Heart right ventricle (tissue), 16 donors: ENCODE measurements at regions not wholly inside any gene's neighbourhood (a gene's known extent, or its start where the extent isn't known, plus 50 kb on each side); places are given as distances from the start of the nearest gene placed in this dataset.

ENCODE experiments used
- ATAC-seq, 8 donors: fragments of 200-7000 bp; cut with Tn5 transposase; one replicate each; pipeline ENCODE4 v1.9.1; 2020; ENCODE audit warnings: mild to moderate bottlenecking in 8 of 8, moderate library complexity in 8 of 8, moderate number of reproducible peaks in 1 of 8
- DNase-seq, 2 donors: peaks; one replicate each; pipeline ENCODE4 v3.0.0-alpha.2; 2020
- H3K27ac ChIP-seq, 10 donors: fragments of 200-600 bp; sonication (generic) in 2 of 10; one replicate each; pipeline versions ENCODE4 v1.5.0 to v1.8.0; 2020 to 2022; ENCODE audit warnings: mild to moderate bottlenecking in 3 of 10
- H3K27me3 ChIP-seq, 7 donors: fragments of 200-600 bp; one replicate each; pipeline ENCODE4 v1.8.0; 2021 to 2022; ENCODE audit warnings: mild to moderate bottlenecking in 2 of 7
- H3K36me3 ChIP-seq, 9 donors: fragments of 200-600 bp; sonication (generic) in 1 of 9; one replicate each; pipeline versions ENCODE4 v1.5.0 to v1.8.0; 2020 to 2022; ENCODE audit warnings: mild to moderate bottlenecking in 2 of 9
- H3K4me1 ChIP-seq, 9 donors: fragments of 200-600 bp; sonication (generic) in 1 of 9; one replicate each; pipeline versions ENCODE4 v1.5.0 to v1.8.0; 2020 to 2022; ENCODE audit warnings: mild to moderate bottlenecking in 4 of 9
- H3K4me3 ChIP-seq, 10 donors: fragments of 200-600 bp; sonication (generic) in 2 of 10; one replicate each; pipeline versions ENCODE4 v1.5.0 to v1.8.0; 2020 to 2022; ENCODE audit warnings: mild to moderate bottlenecking in 7 of 10, moderate library complexity in 2 of 10
- H3K9me3 ChIP-seq, 11 donors: fragments of 200-600 bp in 10 of 11; sonication (generic) in 2 of 11; one replicate each; pipeline versions ENCODE4 v1.5.0 to v1.8.0; 2013 to 2022; ENCODE audit warnings: mild to moderate bottlenecking in 2 of 11, control low read depth in 1 of 11, moderate library complexity in 1 of 11
- WGBS, 2 donors: extraction: QIAGEN DNeasy Blood & Tissue Kit; methylation state at CpG; one replicate each; pipeline ENCODE4 v1.1.7; 2013; ENCODE audit warnings: inconsistent platforms in 1 of 2; 5-methylcytosine and 5-hydroxymethylcytosine counted together
- intact Hi-C, 10 donors: fragments of 100-400 bp; cut with DNase I; formaldehyde crosslinking; loops; one replicate each; pipeline versions ENCODE4 v1.11.1 to v1.14.2; 2022
- TF ChIP-seq, protein P1 (sequence below), 9 donors: fragments of 200-600 bp; sonication (generic) in 2 of 9; IDR thresholded peaks; one replicate each; pipeline versions ENCODE4 v1.5.0 to v1.8.0; 2021 to 2022; ENCODE audit warnings: antibody characterized with exemption in 9 of 9, mild to moderate bottlenecking in 5 of 9, moderate library complexity in 1 of 9
- donor health status: Arrhythmogenic right ventricular cardiomyopathy.
- donor health status: ischemic (EF 13 %, LVEDD 7.1; RV severe dilation, severe dysfunction).
- donor health status: healthy with polysubstance abuse.
- donor health status: DM: no; HTN: yes; CAD: no.
- donor health status: DM: no; HTN: no; CAD: no.
- donor health status: ischemic (EF 25% LVEDD 6.9; RV normal size, moderate dysfunction).
- donor health status: ischemic (EF 25% LVEDD 5.7; RV mildly dilated, moderate dysfunction).
- donor health status: healthy.
- donor health status: DM: yes; HTN: yes; CAD: no.
- donor health status: Ischemic cardiomyopathy.
- donor health status: ischemic (EF 35%, LVEDD 5.7; RV mildly dilated, moderate dysfunction).
- donor health status: nonischemic (EF 11% LVEDD 7.7; RV severe dilation, severe dysfunction).
- donor health status: DM: yes; HTN: yes; CAD: no.
- donor health status: PGD.
- donor health status: ischemic (EF 29% LVEDD 5.4; RV normal size, mild dysfunction).
- donor health status: nonischemic (EF 23%, LVEDD 6.1; RV moderate dilation, normal function).

DNA sequence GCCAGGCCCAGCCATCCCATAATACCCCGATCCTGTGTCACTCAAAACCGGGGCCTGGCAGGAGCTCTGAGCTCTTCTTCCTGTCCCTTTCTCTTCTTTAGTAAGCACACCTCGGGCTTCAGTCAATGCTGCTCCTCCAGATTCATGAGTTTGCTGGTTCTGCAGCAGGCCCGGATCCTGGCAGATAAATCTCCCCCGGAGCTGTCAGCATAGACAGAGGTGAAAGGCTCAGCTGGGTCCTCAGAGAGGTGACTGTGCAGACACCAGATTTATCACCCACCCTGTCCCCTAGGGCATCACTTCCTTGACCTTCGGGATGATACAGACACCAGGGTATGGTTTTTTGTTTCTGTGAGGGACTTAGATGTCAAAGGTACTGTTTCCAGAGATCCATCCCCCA, 242.5 kb upstream of the N4BP1 start:
- Histone ChIP-seq H3K27ac (no peak overlapping the region), H3K4me3 (no peak overlapping the region), H3K4me1 (no peaks in the 10 kb centered on the region), H3K36me3 (no peaks in the 10 kb centered on the region), H3K27me3 (peaks cover 0 to 6% (median 0%) of the 10 kb centered on the region in 7 donors), H3K9me3 (no peaks in the 10 kb centered on the region)
- TF ChIP-seq, protein P1, sequence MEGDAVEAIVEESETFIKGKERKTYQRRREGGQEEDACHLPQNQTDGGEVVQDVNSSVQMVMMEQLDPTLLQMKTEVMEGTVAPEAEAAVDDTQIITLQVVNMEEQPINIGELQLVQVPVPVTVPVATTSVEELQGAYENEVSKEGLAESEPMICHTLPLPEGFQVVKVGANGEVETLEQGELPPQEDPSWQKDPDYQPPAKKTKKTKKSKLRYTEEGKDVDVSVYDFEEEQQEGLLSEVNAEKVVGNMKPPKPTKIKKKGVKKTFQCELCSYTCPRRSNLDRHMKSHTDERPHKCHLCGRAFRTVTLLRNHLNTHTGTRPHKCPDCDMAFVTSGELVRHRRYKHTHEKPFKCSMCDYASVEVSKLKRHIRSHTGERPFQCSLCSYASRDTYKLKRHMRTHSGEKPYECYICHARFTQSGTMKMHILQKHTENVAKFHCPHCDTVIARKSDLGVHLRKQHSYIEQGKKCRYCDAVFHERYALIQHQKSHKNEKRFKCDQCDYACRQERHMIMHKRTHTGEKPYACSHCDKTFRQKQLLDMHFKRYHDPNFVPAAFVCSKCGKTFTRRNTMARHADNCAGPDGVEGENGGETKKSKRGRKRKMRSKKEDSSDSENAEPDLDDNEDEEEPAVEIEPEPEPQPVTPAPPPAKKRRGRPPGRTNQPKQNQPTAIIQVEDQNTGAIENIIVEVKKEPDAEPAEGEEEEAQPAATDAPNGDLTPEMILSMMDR (IDR thresholded peaks at IDR 0.05), result no peak
- no peak for DNase-seq
- no peak for ATAC-seq
- intact Hi-C loops, result no loop called here
- WGBS, 2 donors, result 55 to 58% methylated on average over 6 of the region's 6 CpGs

DNA sequence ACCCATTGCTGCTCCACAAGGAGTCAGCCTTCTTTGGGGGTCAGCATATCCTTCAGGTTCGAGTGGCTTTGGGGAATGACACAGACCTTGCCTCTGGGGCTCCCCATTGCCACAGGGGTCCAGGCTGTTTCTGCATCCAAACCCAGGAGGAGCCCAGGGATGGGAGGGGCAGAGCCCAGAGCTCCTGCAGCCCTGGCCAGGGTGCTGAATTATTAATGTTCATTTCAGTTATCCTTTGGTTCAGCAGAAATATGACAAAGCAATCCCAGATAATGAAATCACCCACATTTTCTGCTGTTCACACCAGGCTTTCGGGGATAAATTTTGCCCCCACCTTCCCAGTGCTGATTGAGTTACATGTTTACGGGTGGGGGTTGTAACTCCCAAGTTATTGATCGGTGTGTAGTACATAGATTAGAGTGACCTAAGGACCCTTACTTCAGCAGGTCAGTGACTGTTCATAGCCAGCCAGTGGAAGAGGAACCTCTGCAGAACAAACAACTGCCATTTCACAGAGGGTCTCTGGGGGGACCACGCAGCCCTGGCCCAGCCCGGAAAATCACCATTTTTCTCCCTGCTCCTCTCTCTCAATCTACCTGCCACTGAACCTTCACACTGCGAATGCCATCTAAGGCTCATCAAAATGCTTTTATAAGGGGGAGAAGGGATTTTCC, 240.3 kb upstream of the N4BP1 start:
- Histone ChIP-seq H3K27ac (no peak overlapping the region), H3K4me1 (no peaks in the 10 kb centered on the region), H3K36me3 (no peaks in the 10 kb centered on the region), H3K9me3 (no peaks in the 10 kb centered on the region), H3K27me3 (peaks cover 0 to 7% (median 0%) of the 10 kb centered on the region in 7 donors), H3K4me3 (no peak overlapping the region)
- DNase-seq, result no peak
- TF ChIP-seq, protein P1 (IDR thresholded peaks at IDR 0.05), result no peak
- intact Hi-C loops, result no loop called here
- no peak for ATAC-seq
- 77 to 82% methylated on average over 7 of the region's 7 CpGs for WGBS, 2 donors

DNA sequence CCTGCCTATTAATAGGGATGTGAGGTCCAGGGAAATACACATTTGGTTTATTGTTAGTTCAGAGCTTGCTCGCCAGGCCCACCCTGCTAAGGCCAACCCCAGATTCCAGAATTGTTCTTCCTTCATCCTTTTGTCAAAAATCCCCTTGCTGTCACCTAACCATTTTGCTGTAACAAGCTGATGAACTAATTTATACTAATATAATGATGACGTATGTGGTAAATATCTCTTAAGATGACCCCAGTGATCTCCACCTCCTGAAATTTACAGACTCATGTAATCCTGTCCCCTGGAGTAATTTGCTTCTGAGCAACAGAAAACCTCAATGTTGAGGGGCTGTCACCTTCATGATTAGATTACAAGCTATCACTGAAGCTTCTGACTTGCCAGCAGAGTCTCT, 236.3 kb upstream of the N4BP1 start:
- Histone ChIP-seq H3K36me3 (no peaks in the 10 kb centered on the region), H3K27me3 (peaks cover 0 to 7% (median 0%) of the 10 kb centered on the region in 7 donors), H3K27ac (no peak overlapping the region), H3K4me1 (no peaks in the 10 kb centered on the region), H3K9me3 (no peaks in the 10 kb centered on the region), H3K4me3 (no peak overlapping the region)
- ATAC-seq, result no peak
- intact Hi-C loops, result no loop called here
- TF ChIP-seq, protein P1 (IDR thresholded peaks at IDR 0.05), result no peak
- WGBS, 2 donors, result 73 to 74% methylated on average over 2 of the region's 2 CpGs
- DNase-seq, result no peak

DNA sequence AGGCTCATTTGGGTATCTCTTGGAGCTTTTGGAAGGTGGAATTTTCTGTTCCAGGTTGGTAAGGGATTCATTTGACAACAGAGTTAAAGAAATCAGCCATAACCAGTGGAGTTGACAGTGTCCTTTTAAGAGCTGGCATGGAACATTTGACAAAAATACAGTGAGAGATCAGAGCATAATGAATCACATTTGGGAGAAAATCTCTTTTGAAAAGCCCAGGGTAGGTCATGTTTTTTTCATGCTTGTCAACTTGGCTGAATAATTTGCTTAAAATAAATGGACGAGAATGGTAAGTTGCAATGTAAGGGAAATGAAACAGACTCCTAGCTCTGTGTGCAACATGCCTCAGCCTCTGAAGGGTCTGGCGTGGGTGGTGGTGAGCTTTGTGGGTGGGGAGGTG, 235.3 kb upstream of the N4BP1 start:
- Histone ChIP-seq H3K27me3 (peaks cover 0 to 7% (median 0%) of the 10 kb centered on the region in 7 donors), H3K9me3 (no peaks in the 10 kb centered on the region), H3K4me1 (no peaks in the 10 kb centered on the region), H3K27ac (no peak overlapping the region), H3K36me3 (no peaks in the 10 kb centered on the region), H3K4me3 (no peak overlapping the region)
- no peak for DNase-seq
- intact Hi-C loops, result no loop called here
- no peak for ATAC-seq
- 20 to 41% methylated on average over 2 of the region's 2 CpGs for WGBS, 2 donors
- TF ChIP-seq, protein P1 (IDR thresholded peaks at IDR 0.05), result no peak
